ENCODE measurements at regions not wholly inside any gene's neighbourhood (a gene's known extent, or its start where the extent isn't known, plus 50 kb on each side); places are given as distances from the start of the nearest gene placed in this dataset.
"Not testable (repeated sequence)": the region's sequence is repeated elsewhere in the genome, so short reads cannot be mapped to it uniquely, and the experiment has no call there.

- in situ Hi-C loops (cut with MboI); H3K36me3 ChIP-seq (ENCODE audit: control insufficient read depth, insufficient read depth, low read length); H3K9ac ChIP-seq (ENCODE audit: insufficient read depth in 1 of 2, low read depth in 2 of 2, low read length in 2 of 2); H3K27ac ChIP-seq (ENCODE audit: extremely low read depth, low read depth, low read length); CTCF ChIA-PET (ENCODE audit: low intra/inter-chr PET ratio); H4K20me1 ChIP-seq (replicated peaks; ENCODE audit: control insufficient read depth, insufficient read depth, low read length); ATAC-seq; H2AFZ ChIP-seq (ENCODE audit: low read depth, low read length); DNase-seq (ENCODE audit: extremely low read depth in 1 of 4, low spot score in 3 of 4); H3K4me1 ChIP-seq (replicated peaks in 1 of 2; ENCODE audit: control insufficient read depth in 2 of 2, insufficient read depth in 2 of 2, low read length in 2 of 2); H3K79me2 ChIP-seq (ENCODE audit: control insufficient read depth, insufficient read depth, low read length); H3K9me1 ChIP-seq (ENCODE audit: control insufficient read depth, insufficient read depth, low read length); BruUV-seq (replicated peaks); H3K4me3 ChIP-seq; H3K9me3 ChIP-seq (replicated peaks; ENCODE audit: control insufficient read depth, insufficient read depth, low read depth, low read length); FAIRE-seq: not testable (repeated sequence)
- TF ChIP-seq RAD21 (CRISPR knock-in tag; conservative IDR thresholded peaks at IDR 0.05 in 1 of 2, IDR thresholded peaks at IDR 0.05 in 1 of 2) (peak in 1 of 2 experiments; percentile 29; a peak in 1 of 4 replicates), CTCF (IDR thresholded peaks at IDR 0.05 in 2 of 3, conservative IDR thresholded peaks at IDR 0.05 in 1 of 3; ENCODE audit: insufficient read depth in 2 of 3, low read depth in 1 of 3, low read length in 3 of 3) (peak in 2 of 3 experiments; percentile 15 to 19; a peak in 2 of 6 replicates)
- intact Hi-C loops (cut with micrococcal nuclease) = loop anchor here (5.0 kb wide), 1 partner anchor 178 kb away; no protein-coding TSS in a partner anchor
- POLR2A ChIA-PET = interaction anchor here (0.6 kb wide), 1 partner anchor 51 kb away, joined by 3 read pairs; no protein-coding TSS in a partner anchor
- Histone ChIP-seq H3K4me2 (ENCODE audit: insufficient read depth, low read length) (peak overlapping the region; percentile 4; the same call in 1 of the 2 replicates), H3K27me3 (ENCODE audit: control insufficient read depth in 2 of 2, insufficient read depth in 2 of 2, low read length in 2 of 2) (peaks cover 0 to 12% of the 10 kb centered on the region in 2 experiments; a peak in 2 of 5 replicates)
- 2% methylated on average over 5 of the region's 6 CpGs for WGBS (ENCODE audit: insufficient coverage, low coverage, missing lambda C conversion rate)
Measured at GRCh38 chr7:112689466-112690177, 100.6 kb downstream of the TMEM168 start.
